ENCODE measurements at regions not wholly inside any gene's neighbourhood (a gene's known extent, or its start where the extent isn't known, plus 50 kb on each side); places are given as distances from the start of the nearest gene placed in this dataset.

GRCh38 chr15:87638554-87639083 is 617.9 kb downstream of the NTRK3 start:
- no peak for DNase-seq (ENCODE audit: low spot score in 2 of 2)
- intact Hi-C loops (cut with DNase I; ENCODE audit: low total_unique reads) = no loop called here
- Histone ChIP-seq H3K27me3 (no peaks in the 10 kb centered on the region), H3K4me3 (no peak overlapping the region), H3K27ac (no peak overlapping the region), H3K4me1 (no peaks in the 10 kb centered on the region), H3K36me3 (no peaks in the 10 kb centered on the region), H3K9me3 (no peaks in the 10 kb centered on the region)
- TF ChIP-seq CTCF (IDR thresholded peaks at IDR 0.05) = no peak
- peak in 1 of 3 donors; percentile 51 for TF ChIP-seq POLR2AphosphoS5 (IDR thresholded peaks at IDR 0.05)

GRCh38 chr15:87634361-87634760 is 622.2 kb downstream of the NTRK3 start:
- intact Hi-C loops (cut with DNase I; ENCODE audit: low total_unique reads) = no loop called here

GRCh38 chr15:87633525-87633924 is 623.0 kb downstream of the NTRK3 start:
- no peak for TF ChIP-seq CTCF (IDR thresholded peaks at IDR 0.05)
- TF ChIP-seq POLR2A (IDR thresholded peaks at IDR 0.05) = no peak
- no peak for TF ChIP-seq POLR2AphosphoS5 (IDR thresholded peaks at IDR 0.05)
- no peak for DNase-seq (ENCODE audit: low spot score in 2 of 2)
- intact Hi-C loops (cut with DNase I; ENCODE audit: low total_unique reads) = no loop called here

More at GRCh38 chr15:87634361-87634760, 622.2 kb downstream of the NTRK3 start:
- Histone ChIP-seq H3K36me3 (no peaks in the 10 kb centered on the region), H3K9me3 (no peaks in the 10 kb centered on the region), H3K4me1 (no peaks in the 10 kb centered on the region), H3K4me3 (no peak overlapping the region), H3K27me3 (no peaks in the 10 kb centered on the region), H3K27ac (no peak overlapping the region)
- TF ChIP-seq POLR2A (IDR thresholded peaks at IDR 0.05) (no peak), CTCF (IDR thresholded peaks at IDR 0.05) (no peak), POLR2AphosphoS5 (IDR thresholded peaks at IDR 0.05) (no peak)
- no peak for DNase-seq (ENCODE audit: low spot score in 2 of 2)

GRCh38 chr15:87632364-87632763 is 624.2 kb downstream of the NTRK3 start:
- TF ChIP-seq POLR2A (IDR thresholded peaks at IDR 0.05) (no peak), POLR2AphosphoS5 (IDR thresholded peaks at IDR 0.05) (no peak), CTCF (IDR thresholded peaks at IDR 0.05) (no peak)
- Histone ChIP-seq H3K36me3 (no peaks in the 10 kb centered on the region), H3K27ac (no peak overlapping the region), H3K9me3 (no peaks in the 10 kb centered on the region), H3K4me3 (no peak overlapping the region), H3K27me3 (no peaks in the 10 kb centered on the region), H3K4me1 (no peaks in the 10 kb centered on the region)
- DNase-seq (ENCODE audit: low spot score in 2 of 2) = no peak
- intact Hi-C loops (cut with DNase I; ENCODE audit: low total_unique reads) = no loop called here

More at GRCh38 chr15:87633525-87633924, 623.0 kb downstream of the NTRK3 start:
- H3K4me1 ChIP-seq = no peaks in the 10 kb centered on the region
- H3K9me3 ChIP-seq = no peaks in the 10 kb centered on the region
- no peak overlapping the region for H3K27ac ChIP-seq
- H3K36me3 ChIP-seq = no peaks in the 10 kb centered on the region
- no peaks in the 10 kb centered on the region for H3K27me3 ChIP-seq
- no peak overlapping the region for H3K4me3 ChIP-seq

GRCh38 chr15:87631775-87632174 is 624.8 kb downstream of the NTRK3 start:
- intact Hi-C loops (cut with DNase I; ENCODE audit: low total_unique reads) = no loop called here
- Histone ChIP-seq H3K4me1 (no peaks in the 10 kb centered on the region), H3K27me3 (no peaks in the 10 kb centered on the region), H3K9me3 (no peaks in the 10 kb centered on the region), H3K27ac (no peak overlapping the region), H3K4me3 (no peak overlapping the region), H3K36me3 (no peaks in the 10 kb centered on the region)
- TF ChIP-seq POLR2AphosphoS5 (IDR thresholded peaks at IDR 0.05) (no peak), CTCF (IDR thresholded peaks at IDR 0.05) (no peak), POLR2A (IDR thresholded peaks at IDR 0.05) (no peak)
- no peak for DNase-seq (ENCODE audit: low spot score in 2 of 2)

All from breast epithelium (tissue), 4 donors.